K562 (cell line): ENCODE measurements at regions not wholly inside any gene's neighbourhood (a gene's known extent, or its start where the extent isn't known, plus 50 kb on each side); places are given as distances from the start of the nearest gene placed in this dataset.

Experiments
- ATAC-seq: fragments of 200-7000 bp; cut with Tn5 transposase; 3 replicates; pipeline ENCODE4 v1.9.1; 2020; ENCODE audit warnings: moderate library complexity
- BruUV-seq: library from RNA; stranded (reverse); fragments of 400-500 nt; replicated peaks from 2 replicates; lab custom pipeline; 2021; lab: Mats Ljungman, UMichigan
- CTCF ChIA-PET: fragments of 300-600 bp; formaldehyde crosslinking; extraction: SDS; loops from one replicate; lab custom pipeline; 2021; ENCODE audit warnings: low intra/inter-chr PET ratio; lab: Yijun Ruan, JAX
- POLR2A ChIA-PET: fragments of 300-600, 350-650 bp; sonication (Branson Sonifier 250); formaldehyde crosslinking; extraction: SDS; loops from one replicate; lab custom pipeline; 2021; ENCODE audit warnings: antibody characterized with exemption, inconsistent platforms; lab: Yijun Ruan, JAX
- DNase-seq, 4 experiments: peaks; one replicate each; pipeline versions ENCODE4 v3.0.0 to v3.0.0-alpha.2; 2011 to 2018; ENCODE audit warnings: low spot score in 3 of 4, mixed read lengths in 3 of 4; ENCODE audit errors: extremely low read depth in 1 of 4
- FAIRE-seq: peaks from 2 replicates; lab custom pipeline; 2011; peaks lifted over from hg19 to GRCh38; lab: Jason Lieb, UNC
- H2AFZ ChIP-seq: 2 replicates; pipeline ENCODE4 v1.6.0; 2011; ENCODE audit warnings: low read depth, low read length, control low read depth, inconsistent platforms
- H3K27ac ChIP-seq: fragments of 200-600 bp; 3 replicates; pipeline ENCODE4 v1.8.0; 2011; ENCODE audit warnings: low read depth, mild to moderate bottlenecking, control low read depth, inconsistent platforms, low read length, moderate library complexity, mixed read lengths; ENCODE audit errors: extremely low read depth
- H3K27me3 ChIP-seq, 2 experiments: fragments of 300-600 bp in 1 of 2; 2 replicates in 1 of 2; 3 replicates in 1 of 2; pipeline versions ENCODE4 v1.6.0 to v1.8.0; 2011; ENCODE audit warnings: inconsistent platforms in 2 of 2, low read length in 2 of 2, mild to moderate bottlenecking in 1 of 2, mixed read lengths in 1 of 2, moderate library complexity in 1 of 2; ENCODE audit not compliant: control insufficient read depth in 2 of 2, insufficient read depth in 2 of 2
- H3K36me3 ChIP-seq: fragments of 300-600 bp; 3 replicates; pipeline ENCODE4 v1.8.0; 2011; ENCODE audit warnings: mild to moderate bottlenecking, low read length, inconsistent platforms; ENCODE audit not compliant: control insufficient read depth, insufficient read depth
- H3K4me1 ChIP-seq, 2 experiments: fragments of 200-600 bp in 1 of 2; replicated peaks in 1 of 2; 2 replicates in 1 of 2; 3 replicates in 1 of 2; pipeline versions ENCODE4 v1.5.1 to v1.8.0; 2011; ENCODE audit warnings: inconsistent platforms in 2 of 2, low read length in 2 of 2, mild to moderate bottlenecking in 1 of 2, mixed read lengths in 1 of 2, moderate library complexity in 1 of 2; ENCODE audit not compliant: control insufficient read depth in 2 of 2, insufficient read depth in 2 of 2
- H3K4me2 ChIP-seq: 2 replicates; pipeline ENCODE4 v1.6.1; 2011; ENCODE audit warnings: low read length, control low read depth, inconsistent platforms, mixed read lengths; ENCODE audit not compliant: insufficient read depth
- H3K4me3 ChIP-seq: fragments of 200-600 bp; sonication (generic), shearing (Covaris generic); 2 replicates; pipeline ENCODE4 v1.5.1; 2016; ENCODE audit warnings: control low read depth, inconsistent platforms
- H3K79me2 ChIP-seq: fragments of 200-600 bp; 3 replicates; pipeline ENCODE4 v1.8.0; 2011; ENCODE audit warnings: low read length, inconsistent platforms; ENCODE audit not compliant: control insufficient read depth, insufficient read depth
- H3K9ac ChIP-seq, 2 experiments: 2 replicates each; pipeline versions ENCODE4 v1.6.0 to v1.6.1; 2011; ENCODE audit warnings: low read depth in 2 of 2, low read length in 2 of 2, control low read depth in 1 of 2, inconsistent platforms in 1 of 2, mild to moderate bottlenecking in 1 of 2, mixed read lengths in 1 of 2; ENCODE audit not compliant: insufficient read depth in 1 of 2
- H3K9me1 ChIP-seq: one replicate; pipeline ENCODE4 v1.6.0; 2011; ENCODE audit warnings: inconsistent platforms, mild to moderate bottlenecking, low read length, moderate library complexity; ENCODE audit not compliant: control insufficient read depth, insufficient read depth
- H3K9me3 ChIP-seq: replicated peaks from 2 replicates; pipeline ENCODE4 v1.5.1; 2011; ENCODE audit warnings: low read depth, low read length, inconsistent platforms; ENCODE audit not compliant: control insufficient read depth, insufficient read depth
- H4K20me1 ChIP-seq: replicated peaks from 2 replicates; pipeline ENCODE4 v1.6.1; 2011; ENCODE audit warnings: low read length, inconsistent platforms, mixed read lengths; ENCODE audit not compliant: control insufficient read depth, insufficient read depth
- DDX20 ChIP-seq: fragments of 450-650 bp; IDR thresholded peaks from 2 replicates; pipeline ENCODE4 v1.6.1; 2016; ENCODE audit warnings: missing genetic modification characterization, low read depth, mild to moderate bottlenecking, missing compliant biosample characterization, moderate library complexity
- ERF ChIP-seq: fragments of 450-650 bp; formaldehyde crosslinking; IDR thresholded peaks from 2 replicates; pipeline ENCODE4 v1.4.0; 2020; ENCODE audit warnings: mild to moderate bottlenecking, mixed read lengths
- FOXA3 ChIP-seq, 2 experiments: fragments of 450-650 bp in 1 of 2; sonication (generic) in 1 of 2; formaldehyde crosslinking; IDR thresholded peaks in 1 of 2; conservative IDR thresholded peaks in 1 of 2; 2 replicates each; pipeline versions ENCODE4 v1.4.0 to v1.8.0; 2020 to 2022; ENCODE audit warnings: mild to moderate bottlenecking in 2 of 2, missing genetic modification reagents in 1 of 2
- KAT8 ChIP-seq: fragments of 450-650 bp; IDR thresholded peaks from 2 replicates; pipeline ENCODE4 v1.6.1; 2016; ENCODE audit warnings: low read depth, mild to moderate bottlenecking
- MLX ChIP-seq, 2 experiments: fragments of 450-650 bp in 1 of 2; sonication (generic) in 1 of 2; formaldehyde crosslinking; conservative IDR thresholded peaks; 2 replicates each; pipeline versions ENCODE4 v1.4.0 to v1.8.1; 2020 to 2022; ENCODE audit warnings: mild to moderate bottlenecking in 1 of 2, missing genetic modification reagents in 1 of 2
- PRMT5 ChIP-seq: sonication (generic); formaldehyde crosslinking; IDR thresholded peaks from 2 replicates; pipeline ENCODE4 v1.5.0; 2020; ENCODE audit warnings: missing genetic modification reagents
- RBBP5 ChIP-seq: fragments of 200-600 bp; sonication (generic); IDR thresholded peaks from 2 replicates; pipeline ENCODE4 v1.6.1; 2012; ENCODE audit warnings: borderline replicate concordance, mild to moderate bottlenecking, low read length, control low read depth, inconsistent platforms; ENCODE audit not compliant: insufficient read depth, poor library complexity, severe bottlenecking
- SMARCC2 ChIP-seq: fragments of 450-650 bp; IDR thresholded peaks from 2 replicates; pipeline ENCODE4 v1.6.1; 2017; ENCODE audit warnings: antibody characterized with exemption, moderate library complexity, mild to moderate bottlenecking, low read depth
- U2AF1 ChIP-seq: fragments of 200-400 bp; formaldehyde crosslinking; optimal IDR thresholded peaks from 2 replicates; pipeline ENCODE3; 2017; ENCODE audit warnings: mild to moderate bottlenecking, low read depth, low read length, moderate library complexity
- ZNF197 ChIP-seq: fragments of 200-800 bp; sonication (Bioruptor generic); IDR thresholded peaks from 2 replicates; pipeline ENCODE4 v1.6.1; 2016; ENCODE audit warnings: low read depth, missing genetic modification characterization, missing compliant biosample characterization
- ZNF239 ChIP-seq: fragments of 250-450 bp; sonication (Bioruptor Pico); IDR thresholded peaks from 2 replicates; pipeline ENCODE4 v1.4.0; 2020; ENCODE audit warnings: mild to moderate bottlenecking
- ZNF586 ChIP-seq: fragments of 450-650 bp; formaldehyde crosslinking; conservative IDR thresholded peaks from 2 replicates; pipeline ENCODE4 v1.4.0; 2020; ENCODE audit warnings: mild to moderate bottlenecking, moderate library complexity
- ZNF699 ChIP-seq: fragments of 250-450 bp; sonication (Bioruptor Pico); IDR thresholded peaks from 2 replicates; pipeline ENCODE4 v1.8.0; 2021; ENCODE audit warnings: mild to moderate bottlenecking, moderate library complexity; ENCODE audit not compliant: insufficient replicate concordance
- WGBS: fragments of 100-300 bp; shearing (Covaris generic); methylation state at CpG from one replicate; pipeline ENCODE4 v1.1.6; 2016; ENCODE audit warnings: low coverage, mixed read lengths; ENCODE audit not compliant: insufficient coverage; ENCODE audit errors: missing lambda C conversion rate; 5-methylcytosine and 5-hydroxymethylcytosine counted together
- in situ Hi-C: fragments of 300-500 bp; cut with MboI; formaldehyde crosslinking; loops from 4 replicates; pipeline ENCODE4 v1.15.0; 2018; ENCODE audit warnings: inconsistent platforms, mixed read lengths
- intact Hi-C: fragments of 100-400 bp; cut with micrococcal nuclease; formaldehyde crosslinking; loops from 2 replicates; pipeline ENCODE4 v1.14.2; 2022
- TF ChIP-seq, protein P1 (sequence below): IDR thresholded peaks from 2 replicates; pipeline ENCODE4 v1.6.1; 2014; ENCODE audit warnings: antibody characterized with exemption
- TF ChIP-seq, protein P2 (sequence below): fragments of 250-450 bp; sonication (Bioruptor Pico); IDR thresholded peaks from 2 replicates; pipeline ENCODE4 v1.4.0; 2020
- TF ChIP-seq, protein P3 (sequence below): sonication (generic); formaldehyde crosslinking; IDR thresholded peaks from 2 replicates; pipeline ENCODE4 v1.5.0; 2020; ENCODE audit warnings: missing genetic modification reagents

DNA sequence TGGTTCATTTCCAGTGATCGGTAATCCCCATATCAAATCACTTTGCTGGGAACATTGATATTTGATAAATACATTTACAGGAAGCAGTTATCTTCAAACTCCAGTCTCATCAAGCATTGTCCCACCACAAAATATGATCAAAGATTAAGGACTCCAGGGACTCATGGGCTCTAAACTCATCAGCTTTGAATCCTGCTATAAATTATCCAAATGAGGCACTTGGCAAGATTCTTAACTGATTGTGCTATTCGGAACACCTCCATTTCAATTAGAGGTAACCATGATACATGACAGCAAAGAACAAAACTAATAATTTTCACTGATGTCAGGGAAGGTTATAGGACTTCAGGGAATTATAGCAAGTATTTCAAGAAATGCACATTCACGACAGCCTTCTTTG lies 1088.1 kb upstream of the PIK3C3 start:
- FAIRE-seq (no peak), ATAC-seq (no peak), DNase-seq (no peak)
- WGBS, result 2% methylated on average over 3 of the region's 3 CpGs
- Histone ChIP-seq H3K36me3 (no peaks in the 10 kb centered on the region), H3K4me1 (no peaks in the 10 kb centered on the region), H3K9ac (no peak overlapping the region), H3K4me3 (no peak overlapping the region), H4K20me1 (no peaks in the 10 kb centered on the region), H3K27ac (no peak overlapping the region), H3K9me3 (no peaks in the 10 kb centered on the region; the same call in 1 of the 2 replicates), H2AFZ (no peak overlapping the region), H3K9me1 (no peaks in the 10 kb centered on the region), H3K4me2 (no peak overlapping the region), H3K79me2 (no peaks in the 10 kb centered on the region), H3K27me3 (no peaks in the 10 kb centered on the region)
- intact Hi-C loops, result no loop called here
- ChIA-PET CTCF (no interaction called here), POLR2A (no interaction called here)
- no TSS peak for BruUV-seq
- TF ChIP-seq, protein P1, sequence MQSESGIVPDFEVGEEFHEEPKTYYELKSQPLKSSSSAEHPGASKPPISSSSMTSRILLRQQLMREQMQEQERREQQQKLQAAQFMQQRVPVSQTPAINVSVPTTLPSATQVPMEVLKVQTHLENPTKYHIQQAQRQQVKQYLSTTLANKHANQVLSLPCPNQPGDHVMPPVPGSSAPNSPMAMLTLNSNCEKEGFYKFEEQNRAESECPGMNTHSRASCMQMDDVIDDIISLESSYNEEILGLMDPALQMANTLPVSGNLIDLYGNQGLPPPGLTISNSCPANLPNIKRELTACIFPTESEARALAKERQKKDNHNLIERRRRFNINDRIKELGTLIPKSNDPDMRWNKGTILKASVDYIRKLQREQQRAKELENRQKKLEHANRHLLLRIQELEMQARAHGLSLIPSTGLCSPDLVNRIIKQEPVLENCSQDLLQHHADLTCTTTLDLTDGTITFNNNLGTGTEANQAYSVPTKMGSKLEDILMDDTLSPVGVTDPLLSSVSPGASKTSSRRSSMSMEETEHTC, result no peak
- TF ChIP-seq PRMT5 (CRISPR knock-in tag), result no peak
- TF ChIP-seq, protein P2, sequence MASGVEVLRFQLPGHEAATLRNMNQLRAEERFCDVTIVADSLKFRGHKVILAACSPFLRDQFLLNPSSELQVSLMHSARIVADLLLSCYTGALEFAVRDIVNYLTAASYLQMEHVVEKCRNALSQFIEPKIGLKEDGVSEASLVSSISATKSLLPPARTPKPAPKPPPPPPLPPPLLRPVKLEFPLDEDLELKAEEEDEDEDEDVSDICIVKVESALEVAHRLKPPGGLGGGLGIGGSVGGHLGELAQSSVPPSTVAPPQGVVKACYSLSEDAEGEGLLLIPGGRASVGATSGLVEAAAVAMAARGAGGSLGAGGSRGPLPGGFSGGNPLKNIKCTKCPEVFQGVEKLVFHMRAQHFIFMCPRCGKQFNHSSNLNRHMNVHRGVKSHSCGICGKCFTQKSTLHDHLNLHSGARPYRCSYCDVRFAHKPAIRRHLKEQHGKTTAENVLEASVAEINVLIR (CRISPR knock-in tag), result no peak
- no peak for TF ChIP-seq U2AF1
- no peak for TF ChIP-seq KAT8
- TF ChIP-seq, protein P3, sequence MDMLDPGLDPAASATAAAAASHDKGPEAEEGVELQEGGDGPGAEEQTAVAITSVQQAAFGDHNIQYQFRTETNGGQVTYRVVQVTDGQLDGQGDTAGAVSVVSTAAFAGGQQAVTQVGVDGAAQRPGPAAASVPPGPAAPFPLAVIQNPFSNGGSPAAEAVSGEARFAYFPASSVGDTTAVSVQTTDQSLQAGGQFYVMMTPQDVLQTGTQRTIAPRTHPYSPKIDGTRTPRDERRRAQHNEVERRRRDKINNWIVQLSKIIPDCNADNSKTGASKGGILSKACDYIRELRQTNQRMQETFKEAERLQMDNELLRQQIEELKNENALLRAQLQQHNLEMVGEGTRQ (CRISPR knock-in tag), result no peak
- TF ChIP-seq RBBP5, result no peak
- no peak for TF ChIP-seq MLX (CRISPR knock-in tag; conservative IDR thresholded peaks at IDR 0.05)
- no peak for TF ChIP-seq ERF (CRISPR knock-in tag)
- TF ChIP-seq ZNF586 (CRISPR knock-in tag), result no peak
- no peak for TF ChIP-seq DDX20 (tag)
- no peak for TF ChIP-seq SMARCC2
- TF ChIP-seq ZNF197, result no peak
- no peak for TF ChIP-seq ZNF239 (CRISPR knock-in tag)
- no peak for TF ChIP-seq FOXA3 (CRISPR knock-in tag; conservative IDR thresholded peaks at IDR 0.05 in 1 of 2, IDR thresholded peaks at IDR 0.05 in 1 of 2)
- no peak for TF ChIP-seq ZNF699 (CRISPR knock-in tag)
- in situ Hi-C loops, result no loop called here
